Cardiac fibroblast (primary cell): ENCODE measurements at regions not wholly inside any gene's neighbourhood (a gene's known extent, or its start where the extent isn't known, plus 50 kb on each side); places are given as distances from the start of the nearest gene placed in this dataset.

Experiments used
- DNase-seq, 2 donors: peaks; one replicate each; pipeline versions ENCODE4 v3.0.0 to v3.0.0-alpha.2; 2010; ENCODE audit warnings: low read depth in 2 of 2
- H3K4me3 ChIP-seq, 2 donors: replicated peaks in 1 of 2; 1 replicate in 1 of 2; 2 replicates in 1 of 2; pipeline ENCODE4 v1.5.1; 2011; ENCODE audit warnings: low read depth in 2 of 2, low read length in 2 of 2, mild to moderate bottlenecking in 2 of 2, moderate library complexity in 1 of 2
- TF ChIP-seq, protein P1 (sequence below): IDR thresholded peaks from one replicate; pipeline ENCODE4 v1.5.1; 2011; ENCODE audit warnings: low read depth, mild to moderate bottlenecking, low read length, inconsistent platforms

DNA sequence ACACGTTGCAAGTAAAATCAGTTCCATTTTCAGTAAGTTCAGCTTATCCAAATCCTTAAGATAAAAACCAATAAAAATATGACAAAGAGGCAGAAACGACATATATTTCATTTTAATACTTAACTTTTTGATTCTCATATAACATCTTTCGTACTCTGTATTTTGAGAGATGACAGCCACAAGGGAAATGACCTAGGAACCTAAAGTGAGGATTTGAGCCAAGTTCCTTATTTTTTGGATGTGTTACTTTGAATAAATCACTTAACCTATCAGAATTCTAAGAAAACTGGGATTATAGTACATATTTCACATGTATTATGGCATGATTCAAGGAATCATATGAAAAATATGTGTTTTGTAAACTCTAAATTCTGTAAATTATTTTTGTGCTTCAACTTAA is 143.6 kb upstream of the TRPC6 start:
- no peak overlapping the region for H3K4me3 ChIP-seq
- TF ChIP-seq, protein P1, sequence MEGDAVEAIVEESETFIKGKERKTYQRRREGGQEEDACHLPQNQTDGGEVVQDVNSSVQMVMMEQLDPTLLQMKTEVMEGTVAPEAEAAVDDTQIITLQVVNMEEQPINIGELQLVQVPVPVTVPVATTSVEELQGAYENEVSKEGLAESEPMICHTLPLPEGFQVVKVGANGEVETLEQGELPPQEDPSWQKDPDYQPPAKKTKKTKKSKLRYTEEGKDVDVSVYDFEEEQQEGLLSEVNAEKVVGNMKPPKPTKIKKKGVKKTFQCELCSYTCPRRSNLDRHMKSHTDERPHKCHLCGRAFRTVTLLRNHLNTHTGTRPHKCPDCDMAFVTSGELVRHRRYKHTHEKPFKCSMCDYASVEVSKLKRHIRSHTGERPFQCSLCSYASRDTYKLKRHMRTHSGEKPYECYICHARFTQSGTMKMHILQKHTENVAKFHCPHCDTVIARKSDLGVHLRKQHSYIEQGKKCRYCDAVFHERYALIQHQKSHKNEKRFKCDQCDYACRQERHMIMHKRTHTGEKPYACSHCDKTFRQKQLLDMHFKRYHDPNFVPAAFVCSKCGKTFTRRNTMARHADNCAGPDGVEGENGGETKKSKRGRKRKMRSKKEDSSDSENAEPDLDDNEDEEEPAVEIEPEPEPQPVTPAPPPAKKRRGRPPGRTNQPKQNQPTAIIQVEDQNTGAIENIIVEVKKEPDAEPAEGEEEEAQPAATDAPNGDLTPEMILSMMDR: no peak
- no peak for DNase-seq

DNA sequence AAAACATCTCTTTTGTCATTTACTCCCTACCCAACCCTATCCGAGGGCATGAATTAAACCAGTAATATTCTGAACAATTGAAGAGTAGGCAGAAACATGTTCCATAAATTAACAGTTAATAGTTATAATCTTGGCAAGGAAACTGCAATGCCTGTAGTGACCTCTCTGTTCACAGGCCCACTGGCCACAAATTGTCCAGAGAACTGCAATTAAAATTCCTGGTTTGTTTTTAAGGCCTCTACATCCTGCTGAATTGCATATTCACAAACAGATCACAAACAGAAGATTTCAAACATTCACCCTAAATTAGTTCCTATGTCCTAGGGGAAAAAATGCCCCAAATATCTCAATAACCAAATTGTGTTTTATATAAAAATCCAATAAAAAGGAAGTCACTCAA is 143.2 kb upstream of the TRPC6 start:
- no peak for DNase-seq
- H3K4me3 ChIP-seq: no peak overlapping the region
- TF ChIP-seq, protein P1: no peak

DNA sequence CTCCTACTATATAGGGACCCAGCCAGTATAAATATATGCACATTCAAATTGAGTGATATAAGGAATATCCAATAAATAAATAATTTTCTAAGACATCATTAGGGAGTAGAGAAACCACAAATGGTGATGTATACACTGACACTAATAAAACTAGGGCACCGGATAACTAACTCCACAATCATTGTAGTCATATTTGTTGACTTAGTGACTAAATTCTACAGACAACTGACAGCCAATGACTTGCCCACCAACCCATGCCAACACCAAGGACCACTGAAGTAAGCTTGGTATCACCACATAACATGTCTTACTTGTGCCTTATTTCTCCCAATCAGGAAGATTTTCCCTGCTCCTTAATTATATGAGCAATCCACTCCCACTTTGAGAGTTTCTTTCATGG is 139.6 kb upstream of the TRPC6 start:
- no peak for DNase-seq
- no peak overlapping the region for H3K4me3 ChIP-seq
- TF ChIP-seq, protein P1: no peak

DNA sequence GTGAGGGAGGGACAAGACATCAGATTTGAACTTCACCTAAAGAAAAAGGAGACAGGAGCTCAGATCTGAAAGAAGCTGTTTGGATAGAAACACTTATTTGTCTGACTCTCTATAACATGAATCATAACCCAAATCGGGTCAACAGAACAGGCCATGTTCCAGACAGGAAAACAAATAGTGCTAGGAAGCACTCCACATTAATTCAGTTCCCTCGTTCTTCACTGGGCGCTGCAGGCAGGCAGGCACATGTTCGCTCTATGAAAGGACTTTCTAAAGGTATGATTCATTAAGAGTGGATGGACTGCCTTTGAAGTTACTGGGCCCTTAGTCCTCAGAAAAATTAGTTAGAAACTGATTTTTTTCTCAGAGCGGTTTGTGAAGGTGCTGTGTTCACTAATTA is 137.5 kb upstream of the TRPC6 start:
- peak in 1 of 2 donors; percentile 29 for DNase-seq
- TF ChIP-seq, protein P1: no peak

DNA sequence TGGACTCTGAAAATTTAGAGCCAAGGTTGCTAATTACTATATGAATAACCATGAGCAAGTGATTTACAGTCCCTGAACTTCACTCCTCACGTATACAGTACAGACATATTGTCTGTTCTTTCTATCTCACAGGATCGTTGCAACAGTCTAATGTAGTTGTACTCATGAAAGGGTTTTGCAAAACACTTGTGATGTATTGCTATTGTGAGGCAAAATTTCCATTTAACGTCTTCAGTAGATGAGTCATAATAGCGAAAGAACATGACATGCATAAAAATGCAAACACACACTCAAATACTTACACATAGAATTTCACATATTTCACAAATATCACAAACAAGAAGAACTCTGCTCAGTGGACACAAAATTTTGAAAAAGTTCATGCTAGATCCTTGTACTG is 134.6 kb upstream of the TRPC6 start:
- H3K4me3 ChIP-seq: no peak overlapping the region
- TF ChIP-seq, protein P1: no peak
- DNase-seq: peak; percentile 1 to 76

More for the DNA sequence above, 137.5 kb upstream of the TRPC6 start:
- H3K4me3 ChIP-seq: no peak overlapping the region

DNA sequence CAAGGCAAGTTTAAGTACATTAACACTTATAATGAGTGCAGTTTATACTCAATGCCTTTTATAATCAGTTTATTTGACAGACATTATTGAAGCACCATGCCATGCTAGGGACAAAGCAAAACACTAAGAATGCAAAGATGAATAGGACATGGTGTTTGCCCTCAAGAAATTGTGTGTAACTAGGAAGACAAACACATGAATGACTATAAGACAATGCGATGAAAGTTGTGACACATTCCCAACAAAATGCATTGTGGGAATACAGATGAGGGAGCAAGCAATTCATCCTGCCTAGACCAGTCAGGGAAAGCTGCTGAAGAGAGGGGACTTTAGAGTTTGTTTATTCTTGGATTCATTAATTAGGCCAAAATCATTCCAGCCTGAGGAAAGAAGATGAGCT is 133.8 kb upstream of the TRPC6 start:
- H3K4me3 ChIP-seq: no peak overlapping the region
- no peak for DNase-seq
- TF ChIP-seq, protein P1: no peak

DNA sequence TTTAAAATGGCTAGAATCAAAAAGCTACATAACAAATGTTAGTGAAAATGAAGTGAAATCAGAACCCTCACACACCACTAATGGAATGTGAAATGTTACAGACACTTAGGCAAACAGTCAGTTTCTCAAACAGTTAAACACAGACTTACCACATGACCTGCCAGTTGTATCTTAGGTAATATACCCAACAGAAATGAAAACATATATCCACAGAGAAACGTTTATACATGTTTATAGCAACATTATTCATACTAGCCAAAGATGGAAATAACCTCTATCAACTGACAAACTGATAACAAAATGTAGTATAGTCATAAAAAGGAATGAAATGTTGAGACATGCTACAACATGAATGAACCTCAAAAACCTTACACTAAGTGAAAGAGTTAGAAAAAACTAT is 131.5 kb upstream of the TRPC6 start:
- TF ChIP-seq, protein P1: no peak
- no peak overlapping the region for H3K4me3 ChIP-seq
- DNase-seq: no peak
